ENCODE measurements at regions not wholly inside any gene's neighbourhood (a gene's known extent, or its start where the extent isn't known, plus 50 kb on each side); places are given as distances from the start of the nearest gene placed in this dataset.

- DNase-seq (ENCODE audit: low read depth): no peak
- no peaks in the 10 kb centered on the region for H3K36me3 ChIP-seq (ENCODE audit: control insufficient read depth, insufficient read depth, low read length)
These were observed 216.0 kb upstream of the PTGFR start for GRCh38 chr1:78274814-78275213.

GRCh38 chr1:78275456-78275855 lies 215.3 kb upstream of the PTGFR start:
- no peak for TF ChIP-seq CTCF (IDR thresholded peaks at IDR 0.05; ENCODE audit: insufficient read depth, low read length, poor library complexity, severe bottlenecking)
- DNase-seq (ENCODE audit: low read depth): no peak
- H3K4me3 ChIP-seq (ENCODE audit: low read depth, low read length): no peak overlapping the region
- H3K36me3 ChIP-seq (ENCODE audit: control insufficient read depth, insufficient read depth, low read length): no peaks in the 10 kb centered on the region
- no peaks in the 10 kb centered on the region for H3K27me3 ChIP-seq (ENCODE audit: control insufficient read depth, insufficient read depth, low read length)

More at GRCh38 chr1:78274814-78275213, 216.0 kb upstream of the PTGFR start:
- Histone ChIP-seq H3K27me3 (ENCODE audit: control insufficient read depth, insufficient read depth, low read length) (no peaks in the 10 kb centered on the region), H3K4me3 (ENCODE audit: low read depth, low read length) (no peak overlapping the region)
- no peak for TF ChIP-seq CTCF (IDR thresholded peaks at IDR 0.05; ENCODE audit: insufficient read depth, low read length, poor library complexity, severe bottlenecking)

GRCh38 chr1:78275906-78276685 lies 214.7 kb upstream of the PTGFR start:
- Histone ChIP-seq H3K4me3 (ENCODE audit: low read depth, low read length) (no peak overlapping the region), H3K27me3 (ENCODE audit: control insufficient read depth, insufficient read depth, low read length) (no peaks in the 10 kb centered on the region), H3K36me3 (ENCODE audit: control insufficient read depth, insufficient read depth, low read length) (no peaks in the 10 kb centered on the region)
- no peak for TF ChIP-seq CTCF (IDR thresholded peaks at IDR 0.05; ENCODE audit: insufficient read depth, low read length, poor library complexity, severe bottlenecking)
- DNase-seq (ENCODE audit: low read depth): no peak

GRCh38 chr1:78277253-78277652 lies 213.5 kb upstream of the PTGFR start:
- no peaks in the 10 kb centered on the region for H3K27me3 ChIP-seq (ENCODE audit: control insufficient read depth, insufficient read depth, low read length)
- no peak for TF ChIP-seq CTCF (IDR thresholded peaks at IDR 0.05; ENCODE audit: insufficient read depth, low read length, poor library complexity, severe bottlenecking)
- peak; percentile 70 for DNase-seq (ENCODE audit: low read depth)
- no peaks in the 10 kb centered on the region for H3K36me3 ChIP-seq (ENCODE audit: control insufficient read depth, insufficient read depth, low read length)
- H3K4me3 ChIP-seq (ENCODE audit: low read depth, low read length): no peak overlapping the region

GRCh38 chr1:78279051-78279450 lies 211.7 kb upstream of the PTGFR start:
- no peaks in the 10 kb centered on the region for H3K36me3 ChIP-seq (ENCODE audit: control insufficient read depth, insufficient read depth, low read length)
- no peak overlapping the region for H3K4me3 ChIP-seq (ENCODE audit: low read depth, low read length)
- no peak for TF ChIP-seq CTCF (IDR thresholded peaks at IDR 0.05; ENCODE audit: insufficient read depth, low read length, poor library complexity, severe bottlenecking)
- H3K27me3 ChIP-seq (ENCODE audit: control insufficient read depth, insufficient read depth, low read length): no peaks in the 10 kb centered on the region
- peak; percentile 76 for DNase-seq (ENCODE audit: low read depth)

- TF ChIP-seq CTCF (IDR thresholded peaks at IDR 0.05; ENCODE audit: insufficient read depth, low read length, poor library complexity, severe bottlenecking): no peak
These were observed 210.1 kb upstream of the PTGFR start for GRCh38 chr1:78280626-78281025.

More at GRCh38 chr1:78280626-78281025, 210.1 kb upstream of the PTGFR start:
- no peaks in the 10 kb centered on the region for H3K36me3 ChIP-seq (ENCODE audit: control insufficient read depth, insufficient read depth, low read length)
- DNase-seq (ENCODE audit: low read depth): no peak
- no peak overlapping the region for H3K4me3 ChIP-seq (ENCODE audit: low read depth, low read length)
- no peaks in the 10 kb centered on the region for H3K27me3 ChIP-seq (ENCODE audit: control insufficient read depth, insufficient read depth, low read length)
